H9 (cell line): ENCODE measurements at regions not wholly inside any gene's neighbourhood (a gene's known extent, or its start where the extent isn't known, plus 50 kb on each side); places are given as distances from the start of the nearest gene placed in this dataset.

Source experiments
- DNase-seq: peaks from one replicate; pipeline ENCODE4 v3.0.0-alpha.2; 2017
- H2AFZ ChIP-seq: one replicate; pipeline ENCODE4 v1.6.1; 2013; ENCODE audit warnings: mild to moderate bottlenecking, low read length, control low read depth, moderate library complexity
- H2AK5ac ChIP-seq: 2 replicates; pipeline ENCODE4 v1.6.1; 2013; ENCODE audit warnings: low read length, control low read depth, mixed read lengths; ENCODE audit not compliant: insufficient read length
- H2BK120ac ChIP-seq: one replicate; pipeline ENCODE4 v1.6.1; 2013; ENCODE audit warnings: low read depth, mild to moderate bottlenecking, low read length, control low read depth, inconsistent platforms; ENCODE audit not compliant: poor library complexity, severe bottlenecking
- H2BK12ac ChIP-seq: 2 replicates; pipeline ENCODE4 v1.6.1; 2013; ENCODE audit warnings: low read length, control low read depth, mixed read lengths, low read depth; ENCODE audit not compliant: insufficient read length
- H2BK15ac ChIP-seq: 2 replicates; pipeline ENCODE4 v1.6.1; 2013; ENCODE audit warnings: low read depth, low read length, control low read depth
- H2BK20ac ChIP-seq: one replicate; pipeline ENCODE4 v1.6.1; 2013; ENCODE audit warnings: low read depth, mild to moderate bottlenecking, low read length, control low read depth, inconsistent platforms; ENCODE audit not compliant: poor library complexity, severe bottlenecking
- H2BK5ac ChIP-seq: 2 replicates; pipeline ENCODE4 v1.6.1; 2013; ENCODE audit warnings: low read length, control low read depth, mixed read lengths; ENCODE audit not compliant: insufficient read length
- H3K14ac ChIP-seq: 2 replicates; pipeline ENCODE4 v1.6.1; 2013; ENCODE audit warnings: low read length, control low read depth; ENCODE audit not compliant: insufficient read depth
- H3K18ac ChIP-seq: 2 replicates; pipeline ENCODE4 v1.6.1; 2013; ENCODE audit warnings: low read depth, mild to moderate bottlenecking, mixed read lengths, low read length, control low read depth; ENCODE audit not compliant: insufficient read length
- H3K23ac ChIP-seq: 2 replicates; pipeline ENCODE4 v1.6.1; 2013; ENCODE audit warnings: low read length, control low read depth, mixed read lengths, low read depth; ENCODE audit not compliant: insufficient read length
- H3K23me2 ChIP-seq: 2 replicates; pipeline ENCODE4 v1.6.1; 2013; ENCODE audit warnings: low read depth, mild to moderate bottlenecking, mixed read lengths, low read length, control low read depth; ENCODE audit not compliant: insufficient read length, poor library complexity, severe bottlenecking
- H3K27ac ChIP-seq: 2 replicates; pipeline ENCODE4 v1.5.1; 2013; ENCODE audit warnings: low read length, control low read depth, mixed read lengths, low read depth; ENCODE audit not compliant: insufficient read length
- H3K27me3 ChIP-seq: 2 replicates; pipeline ENCODE4 v1.6.1; 2013; ENCODE audit warnings: low read length, control low read depth, inconsistent platforms; ENCODE audit not compliant: insufficient read depth
- H3K4ac ChIP-seq: 2 replicates; pipeline ENCODE4 v1.6.1; 2013; ENCODE audit warnings: low read depth, mild to moderate bottlenecking, control low read depth, inconsistent platforms, low read length, moderate library complexity
- H3K4me1 ChIP-seq: 2 replicates; pipeline ENCODE4 v1.6.1; 2013; ENCODE audit warnings: low read length, control low read depth, inconsistent platforms; ENCODE audit not compliant: insufficient read depth
- H3K4me2 ChIP-seq: 2 replicates; pipeline ENCODE4 v1.6.1; 2013; ENCODE audit warnings: low read length, control low read depth, mixed read lengths; ENCODE audit not compliant: insufficient read length, insufficient read depth
- H3K56ac ChIP-seq: 2 replicates; pipeline ENCODE4 v1.6.1; 2013; ENCODE audit warnings: low read depth, mild to moderate bottlenecking, mixed read lengths, low read length, control low read depth; ENCODE audit not compliant: insufficient read length
- H3K79me1 ChIP-seq: 2 replicates; pipeline ENCODE4 v1.6.1; 2013; ENCODE audit warnings: low read depth, mild to moderate bottlenecking, moderate library complexity, low read length, control low read depth, inconsistent platforms; ENCODE audit not compliant: insufficient read depth, poor library complexity, severe bottlenecking
- H3K79me2 ChIP-seq: 2 replicates; pipeline ENCODE4 v1.6.1; 2013; ENCODE audit warnings: low read length, control low read depth, inconsistent platforms; ENCODE audit not compliant: insufficient read depth
- H3K9ac ChIP-seq: 2 replicates; pipeline ENCODE4 v1.6.1; 2013; ENCODE audit warnings: low read length, control low read depth, mixed read lengths; ENCODE audit not compliant: insufficient read length; ENCODE audit errors: extremely low read depth
- H3K9me3 ChIP-seq: one replicate; pipeline ENCODE4 v1.6.1; 2013; ENCODE audit warnings: low read depth, low read length, inconsistent platforms; ENCODE audit not compliant: control insufficient read depth
- H3T11ph ChIP-seq: one replicate; pipeline ENCODE4 v1.6.1; 2013; ENCODE audit warnings: mild to moderate bottlenecking, low read length, control low read depth, inconsistent platforms
- H4K20me1 ChIP-seq: one replicate; pipeline ENCODE4 v1.6.1; 2013; ENCODE audit not compliant: control insufficient read depth, insufficient read length, insufficient read depth
- H4K5ac ChIP-seq: 2 replicates; pipeline ENCODE4 v1.6.1; 2013; ENCODE audit warnings: low read depth, mild to moderate bottlenecking, mixed read lengths, low read length, control low read depth; ENCODE audit not compliant: insufficient read length
- H4K8ac ChIP-seq: replicated peaks from 2 replicates; pipeline ENCODE4 v1.6.1; 2013; ENCODE audit warnings: low read length, control low read depth, mixed read lengths, low read depth; ENCODE audit not compliant: insufficient read length
- H4K91ac ChIP-seq: 2 replicates; pipeline ENCODE4 v1.6.1; 2013; ENCODE audit warnings: low read depth, mild to moderate bottlenecking, moderate library complexity, mixed read lengths, low read length, control low read depth; ENCODE audit not compliant: insufficient read length
- H3K27ac Mint-ChIP-seq, 3 experiments: 2 replicates in 2 of 3; 3 replicates in 1 of 3; pipeline ENCODE4 v1.8.0; 2020 to 2021; ENCODE audit warnings: mixed read lengths in 3 of 3, mild to moderate bottlenecking in 1 of 3, moderate library complexity in 1 of 3
- H3K27me3 Mint-ChIP-seq: 2 replicates; pipeline ENCODE4 v1.8.0; 2021; ENCODE audit warnings: low read depth, mild to moderate bottlenecking, moderate library complexity, mixed read lengths
- H3K36me3 Mint-ChIP-seq, 3 experiments: 2 replicates in 2 of 3; 3 replicates in 1 of 3; pipeline ENCODE4 v1.8.0; 2020 to 2021; ENCODE audit warnings: low read depth in 3 of 3, mixed read lengths in 3 of 3; ENCODE audit not compliant: insufficient read depth in 1 of 3
- H3K4me1 Mint-ChIP-seq, 2 experiments: 2 replicates each; pipeline ENCODE4 v1.8.0; 2020; ENCODE audit warnings: mixed read lengths in 2 of 2
- H3K4me3 Mint-ChIP-seq, 2 experiments: 2 replicates in 1 of 2; 3 replicates in 1 of 2; pipeline ENCODE4 v1.8.0; 2020 to 2021; ENCODE audit warnings: mild to moderate bottlenecking in 2 of 2, mixed read lengths in 2 of 2, moderate library complexity in 1 of 2
- H3K9me3 Mint-ChIP-seq, 2 experiments: 2 replicates in 1 of 2; 3 replicates in 1 of 2; pipeline ENCODE4 v1.8.0; 2020; ENCODE audit warnings: mild to moderate bottlenecking in 2 of 2, mixed read lengths in 2 of 2, moderate library complexity in 1 of 2
- CTCF ChIP-seq: fragments of 200-600 bp; sonication (generic); conservative IDR thresholded peaks from 3 replicates; pipeline ENCODE4 v1.8.0; 2021; ENCODE audit warnings: antibody characterized with exemption, mild to moderate bottlenecking
- WGBS: extraction: QIAGEN DNeasy Blood & Tissue Kit; methylation state at CpG from one replicate; pipeline ENCODE4 v1.1.7; 2013; ENCODE audit warnings: missing lambda C conversion rate, low lambda C conversion rate, mixed read lengths; ENCODE audit not compliant: insufficient read length; ENCODE audit errors: extremely low coverage; 5-methylcytosine and 5-hydroxymethylcytosine counted together

- peaks cover 0 to 2% (median 0%) of the 10 kb centered on the region in 3 experiments; a peak in 2 of 7 replicates for H3K36me3 Mint-ChIP-seq
- TF ChIP-seq CTCF = no peak
- H4K5ac ChIP-seq = no peak overlapping the region
Observed at GRCh38 chr2:3102081-3102921, 275.3 kb downstream of the EIPR1 start.

More at GRCh38 chr2:3102081-3102921, 275.3 kb downstream of the EIPR1 start:
- Histone ChIP-seq H3K4me1 (peaks cover 3% of the 10 kb centered on the region; the same call in 1 of the 2 replicates), H3K79me1 (no peaks in the 10 kb centered on the region), H3K14ac (no peak overlapping the region; the same call in 1 of the 2 replicates), H3K56ac (no peak overlapping the region), H3T11ph (no peak overlapping the region), H3K23me2 (no peaks in the 10 kb centered on the region), H3K9ac (no peak overlapping the region), H4K91ac (no peak overlapping the region), H3K4ac (no peak overlapping the region), H4K20me1 (no peaks in the 10 kb centered on the region), H3K23ac (no peak overlapping the region), H2AFZ (no peak overlapping the region), H3K18ac (no peak overlapping the region), H2BK20ac (no peak overlapping the region), H3K4me2 (no peak overlapping the region), H2BK120ac (no peak overlapping the region), H2BK15ac (no peak overlapping the region), H2BK12ac (no peak overlapping the region), H3K27me3 (no peaks in the 10 kb centered on the region), H2BK5ac (no peak overlapping the region), H3K79me2 (no peaks in the 10 kb centered on the region), H3K27ac (no peak overlapping the region), H2AK5ac (no peak overlapping the region), H4K8ac (no peak overlapping the region), H3K9me3 (no peaks in the 10 kb centered on the region)
- no CpG with 5 or more reads among the region's 30 CpGs for WGBS
- Mint-ChIP-seq H3K9me3 (peaks cover 0 to 1% of the 10 kb centered on the region in 2 experiments; a peak in 1 of 5 replicates), H3K27ac (peak overlapping the region in 1 of 3 experiments; percentile 71; a peak in 1 of 7 replicates), H3K27me3 (peaks cover 25% of the 10 kb centered on the region), H3K4me1 (peaks cover 25 to 26% of the 10 kb centered on the region in 2 experiments), H3K4me3 (no peak overlapping the region; a peak in 1 of 5 replicates)
- no peak for DNase-seq
